ENCODE measurements at regions not wholly inside any gene's neighbourhood (a gene's known extent, or its start where the extent isn't known, plus 50 kb on each side); places are given as distances from the start of the nearest gene placed in this dataset.

- TF ChIP-seq EZH2 (IDR thresholded peaks at IDR 0.05; ENCODE audit: insufficient read depth, low read length) (no peak), CTCF (IDR thresholded peaks at IDR 0.05; ENCODE audit: insufficient read depth, low read depth, low read length) (no peak)
Observed at GRCh38 chr11:87639753-87640364, 535.4 kb downstream of the RAB38 start.
